ENCODE measurements at regions not wholly inside any gene's neighbourhood (a gene's known extent, or its start where the extent isn't known, plus 50 kb on each side); places are given as distances from the start of the nearest gene placed in this dataset.

DNA sequence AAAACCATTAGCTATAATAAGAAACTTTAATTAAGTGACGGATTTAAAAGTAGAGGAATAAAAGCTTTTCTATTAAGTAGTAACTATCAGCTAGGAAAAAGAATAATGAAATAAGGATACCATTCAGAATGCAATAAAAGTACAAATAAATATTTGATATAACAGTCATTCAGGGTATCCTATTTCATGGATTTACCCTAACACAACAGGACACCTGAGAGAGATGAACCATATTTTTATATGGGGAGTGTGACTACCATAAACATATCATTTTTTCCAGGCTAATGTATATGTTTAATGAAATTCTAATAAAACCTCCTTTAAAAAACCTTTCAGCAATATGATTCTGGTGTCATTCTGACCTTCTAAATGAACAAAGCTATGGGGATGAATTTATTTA lies 393.8 kb downstream of the SNAPC1 start:
- WGBS, 2 donors = 82 to 88% methylated on average over 1 of the region's 1 CpG
- Histone ChIP-seq H3K36me3 (no peaks in the 10 kb centered on the region), H3K27ac (no peak overlapping the region), H3K4me3 (no peak overlapping the region), H3K9me3 (no peaks in the 10 kb centered on the region), H3K27me3 (peaks cover 0 to 45% (median 10%) of the 10 kb centered on the region in 7 donors), H3K4me1 (no peaks in the 10 kb centered on the region)
- ATAC-seq (no peak), DNase-seq (no peak)
- TF ChIP-seq, protein P1, sequence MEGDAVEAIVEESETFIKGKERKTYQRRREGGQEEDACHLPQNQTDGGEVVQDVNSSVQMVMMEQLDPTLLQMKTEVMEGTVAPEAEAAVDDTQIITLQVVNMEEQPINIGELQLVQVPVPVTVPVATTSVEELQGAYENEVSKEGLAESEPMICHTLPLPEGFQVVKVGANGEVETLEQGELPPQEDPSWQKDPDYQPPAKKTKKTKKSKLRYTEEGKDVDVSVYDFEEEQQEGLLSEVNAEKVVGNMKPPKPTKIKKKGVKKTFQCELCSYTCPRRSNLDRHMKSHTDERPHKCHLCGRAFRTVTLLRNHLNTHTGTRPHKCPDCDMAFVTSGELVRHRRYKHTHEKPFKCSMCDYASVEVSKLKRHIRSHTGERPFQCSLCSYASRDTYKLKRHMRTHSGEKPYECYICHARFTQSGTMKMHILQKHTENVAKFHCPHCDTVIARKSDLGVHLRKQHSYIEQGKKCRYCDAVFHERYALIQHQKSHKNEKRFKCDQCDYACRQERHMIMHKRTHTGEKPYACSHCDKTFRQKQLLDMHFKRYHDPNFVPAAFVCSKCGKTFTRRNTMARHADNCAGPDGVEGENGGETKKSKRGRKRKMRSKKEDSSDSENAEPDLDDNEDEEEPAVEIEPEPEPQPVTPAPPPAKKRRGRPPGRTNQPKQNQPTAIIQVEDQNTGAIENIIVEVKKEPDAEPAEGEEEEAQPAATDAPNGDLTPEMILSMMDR (IDR thresholded peaks at IDR 0.05) = no peak
- intact Hi-C loops (cut with DNase I) = no loop called here

GRCh38 chr14:62158779-62159178 lies 396.6 kb downstream of the SNAPC1 start:
- Histone ChIP-seq H3K9me3 (no peaks in the 10 kb centered on the region), H3K27ac (no peak overlapping the region), H3K4me3 (no peak overlapping the region), H3K4me1 (no peaks in the 10 kb centered on the region), H3K36me3 (no peaks in the 10 kb centered on the region), H3K27me3 (peaks cover 0 to 47% (median 10%) of the 10 kb centered on the region in 7 donors)
- no peak for ATAC-seq
- TF ChIP-seq, protein P1 (IDR thresholded peaks at IDR 0.05) = no peak
- no peak for DNase-seq
- intact Hi-C loops (cut with DNase I) = no loop called here
- WGBS, 2 donors = 7 to 8% methylated on average over 2 of the region's 2 CpGs

DNA sequence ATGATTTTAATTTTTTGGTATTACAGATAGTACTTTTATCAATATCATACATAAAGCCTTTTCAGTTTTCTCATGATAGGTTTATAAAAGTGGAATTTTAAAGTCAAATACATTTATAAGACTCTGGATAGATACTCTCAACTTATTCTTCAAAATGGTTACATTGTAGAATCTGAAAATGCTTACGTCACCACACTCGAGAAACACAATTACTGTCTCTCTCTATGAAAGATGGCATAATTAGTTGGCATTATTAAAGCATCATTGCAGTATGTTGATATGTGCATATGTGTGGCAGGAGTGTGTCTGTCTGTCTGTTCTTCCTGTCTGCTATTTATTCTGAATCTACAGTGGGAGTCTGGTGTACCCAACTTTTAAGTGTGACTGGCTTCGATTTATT lies 397.1 kb downstream of the SNAPC1 start:
- Histone ChIP-seq H3K4me1 (no peaks in the 10 kb centered on the region), H3K27ac (no peak overlapping the region), H3K9me3 (no peaks in the 10 kb centered on the region), H3K27me3 (peaks cover 0 to 49% (median 10%) of the 10 kb centered on the region in 7 donors), H3K36me3 (no peaks in the 10 kb centered on the region), H3K4me3 (no peak overlapping the region)
- DNase-seq (no peak), ATAC-seq (no peak)
- WGBS, 2 donors = 85 to 90% methylated on average over 3 of the region's 3 CpGs
- TF ChIP-seq, protein P1 (IDR thresholded peaks at IDR 0.05) = no peak
- intact Hi-C loops (cut with DNase I) = no loop called here

DNA sequence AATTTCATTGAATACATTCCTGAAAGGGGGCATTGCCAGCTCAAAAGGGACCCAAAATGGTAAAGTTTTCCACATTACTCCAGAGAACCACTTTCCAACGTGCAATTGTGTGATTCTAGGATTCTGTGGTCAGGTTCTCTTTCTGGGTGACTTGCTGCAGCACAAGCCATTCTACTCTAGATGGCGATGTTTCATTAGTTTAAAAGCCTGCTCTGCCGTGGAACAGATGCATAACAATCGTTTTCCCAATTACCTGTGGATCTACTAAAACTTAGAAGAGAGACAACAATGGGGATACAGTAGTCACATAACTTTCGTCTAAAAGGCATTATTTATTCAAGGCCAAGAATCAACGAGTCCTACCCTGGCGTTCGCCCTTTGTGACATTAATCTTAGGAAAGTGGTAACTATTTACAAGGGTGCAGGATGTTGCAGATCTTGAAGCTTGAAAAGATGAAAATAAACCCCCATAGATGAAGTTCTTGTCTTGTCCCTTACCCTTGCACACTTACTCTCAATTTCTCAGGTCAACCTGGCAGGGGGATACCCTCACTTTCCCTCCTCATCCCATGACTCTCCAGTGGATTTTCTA lies 400.9 kb downstream of the SNAPC1 start:
- TF ChIP-seq, protein P1 (IDR thresholded peaks at IDR 0.05) = peak; percentile 28 to 75 (median 62)
- DNase-seq (no peak), ATAC-seq (peak in 3 of 8 donors; percentile 42 to 49 (median 44))
- Histone ChIP-seq H3K4me3 (no peak overlapping the region), H3K27me3 (peaks cover 0 to 47% (median 13%) of the 10 kb centered on the region in 7 donors), H3K36me3 (no peaks in the 10 kb centered on the region), H3K4me1 (no peaks in the 10 kb centered on the region), H3K9me3 (no peaks in the 10 kb centered on the region), H3K27ac (no peak overlapping the region)
- WGBS, 2 donors = 18 to 23% methylated on average over 8 of the region's 8 CpGs
- intact Hi-C loops (cut with DNase I) = loop anchor here in 5 of 10 donors (5.0 to 10.0 kb wide), 3 partner anchors 882 to 1612 kb away; partner anchors contain the start of gene KCNH5 (in 1 of the 5)

Measured in heart right ventricle (tissue), 16 donors.